ENCODE measurements at regions not wholly inside any gene's neighbourhood (a gene's known extent, or its start where the extent isn't known, plus 50 kb on each side); places are given as distances from the start of the nearest gene placed in this dataset.
A peak's percentile ranks its signal among the peaks of the same experiment; 100 is the strongest.

GRCh38 chr12:91833780-91834359 is 311.8 kb downstream of the BTG1 start:
- H3K27ac ChIP-seq, result no peak overlapping the region
- no peak for DNase-seq (ENCODE audit: low read depth, low spot score)

DNA sequence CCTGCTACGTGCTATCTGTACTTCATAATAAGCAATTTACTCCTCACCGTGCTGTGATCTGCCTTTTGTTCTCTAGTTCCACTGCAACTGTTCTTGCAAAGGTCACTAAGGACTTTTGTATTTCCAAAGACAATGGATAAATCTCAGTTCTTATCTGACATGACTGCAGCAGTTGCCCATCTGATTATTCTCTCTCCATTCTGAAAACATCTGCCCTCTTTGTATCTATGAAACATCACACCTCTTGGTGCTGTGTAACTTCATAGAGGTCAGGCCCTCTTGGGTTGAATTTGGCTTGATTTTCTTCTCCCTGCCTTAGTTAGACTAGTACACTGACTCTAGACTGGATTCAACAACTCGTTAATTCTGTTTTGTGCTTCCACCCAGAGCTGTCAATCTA is 319.6 kb downstream of the BTG1 start:
- no peak overlapping the region for H3K27ac ChIP-seq

GRCh38 chr12:91824991-91825390 is 320.7 kb downstream of the BTG1 start:
- no peak for DNase-seq (ENCODE audit: low read depth, low spot score)
- H3K27ac ChIP-seq, result no peak overlapping the region

More for the DNA sequence above, 319.6 kb downstream of the BTG1 start:
- DNase-seq (ENCODE audit: low read depth, low spot score), result no peak

GRCh38 chr12:91819132-91819447 is 326.6 kb downstream of the BTG1 start:
- DNase-seq (ENCODE audit: low read depth, low spot score), result no peak
- H3K27ac ChIP-seq, result peak overlapping the region; percentile 63

- peak overlapping the region; percentile 63 for H3K27ac ChIP-seq
- peak; percentile 61 for DNase-seq (ENCODE audit: low read depth, low spot score)
These were observed 327.2 kb downstream of the BTG1 start for GRCh38 chr12:91818227-91819131.

- DNase-seq (ENCODE audit: low read depth, low spot score), result no peak
- H3K27ac ChIP-seq, result peak overlapping the region; percentile 63
These were observed 328.1 kb downstream of the BTG1 start for GRCh38 chr12:91817517-91817916.

DNA sequence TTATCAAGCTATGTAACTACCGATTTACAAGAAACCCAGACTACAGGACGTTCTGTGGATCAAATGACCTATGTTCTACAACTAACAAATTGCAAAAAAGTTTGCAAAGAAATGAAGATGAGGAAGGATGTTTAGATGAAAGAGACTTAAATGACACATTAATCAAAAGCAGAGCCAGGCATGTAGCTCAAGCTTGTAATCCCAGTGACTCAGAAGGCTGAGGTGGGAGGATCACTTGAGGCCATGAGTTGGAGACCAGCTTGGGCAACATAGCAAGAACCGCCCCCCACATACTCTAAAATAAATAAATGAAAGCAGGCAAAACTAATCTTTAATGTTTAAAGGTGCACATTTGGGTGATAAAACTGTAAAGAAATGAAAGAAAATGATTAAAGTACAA is 331.9 kb downstream of the BTG1 start:
- no peak overlapping the region for H3K27ac ChIP-seq
- DNase-seq (ENCODE audit: low read depth, low spot score), result peak; percentile 43

DNA sequence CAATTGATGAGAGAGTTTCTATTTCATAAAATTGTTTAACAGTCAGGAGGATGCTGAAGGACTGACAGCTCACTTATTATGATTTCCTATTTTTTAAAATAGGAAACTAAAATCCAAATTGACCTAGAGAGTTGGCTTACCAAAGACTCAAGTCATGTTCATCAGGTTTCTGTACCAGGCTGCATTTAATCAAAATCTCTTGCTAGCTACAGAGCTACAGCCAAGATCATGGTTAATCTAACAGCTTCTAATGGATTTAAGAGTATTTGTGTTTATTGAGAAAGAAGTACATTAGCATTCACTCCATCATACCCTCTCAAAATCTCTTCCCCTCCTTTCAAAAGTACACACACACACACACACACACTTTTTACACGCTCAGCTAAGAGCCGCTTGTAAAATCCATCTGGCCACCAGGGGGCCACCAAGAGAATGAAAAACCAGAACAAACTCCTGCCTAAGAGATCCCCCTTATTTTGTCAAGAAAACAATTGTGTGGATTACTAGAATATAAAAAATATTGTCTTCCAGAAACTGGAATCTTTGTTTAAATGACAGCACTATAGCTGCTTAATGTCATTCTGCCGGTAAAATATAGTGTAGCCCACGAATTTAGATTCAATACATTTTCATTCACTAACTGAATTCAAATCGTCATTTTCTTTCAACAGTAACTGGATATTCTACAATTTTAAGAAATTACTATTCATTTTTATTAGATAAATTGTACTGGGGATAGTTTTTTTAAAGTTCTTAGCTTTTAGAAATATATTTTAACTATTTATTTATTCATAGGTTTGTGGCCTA is 334.0 kb downstream of the BTG1 start:
- no peak for DNase-seq (ENCODE audit: low read depth, low spot score)
- no peak overlapping the region for H3K27ac ChIP-seq

GRCh38 chr12:91810531-91811451 is 334.9 kb downstream of the BTG1 start:
- H3K27ac ChIP-seq, result no peak overlapping the region
- DNase-seq (ENCODE audit: low read depth, low spot score), result no peak

- DNase-seq (ENCODE audit: low read depth, low spot score), result no peak
- no peak overlapping the region for H3K27ac ChIP-seq
These were observed 335.6 kb downstream of the BTG1 start for GRCh38 chr12:91810077-91810476.

- H3K27ac ChIP-seq, result no peak overlapping the region
- DNase-seq (ENCODE audit: low read depth, low spot score), result no peak
These were observed 340.6 kb downstream of the BTG1 start for GRCh38 chr12:91805031-91805430.

GRCh38 chr12:91804533-91804932 is 341.1 kb downstream of the BTG1 start:
- DNase-seq (ENCODE audit: low read depth, low spot score), result no peak
- H3K27ac ChIP-seq, result no peak overlapping the region

GRCh38 chr12:91801048-91801447 is 344.6 kb downstream of the BTG1 start:
- no peak overlapping the region for H3K27ac ChIP-seq
- DNase-seq (ENCODE audit: low read depth, low spot score), result no peak

- DNase-seq (ENCODE audit: low read depth, low spot score), result no peak
These were observed 352.0 kb downstream of the BTG1 start for GRCh38 chr12:91793676-91794075.

GRCh38 chr12:91792597-91792996 is 353.0 kb downstream of the BTG1 start:
- DNase-seq (ENCODE audit: low read depth, low spot score), result no peak
- H3K27ac ChIP-seq, result no peak overlapping the region

More at GRCh38 chr12:91793676-91794075, 352.0 kb downstream of the BTG1 start:
- no peak overlapping the region for H3K27ac ChIP-seq

GRCh38 chr12:91786499-91787272 is 359.0 kb downstream of the BTG1 start:
- DNase-seq (ENCODE audit: low read depth, low spot score), result no peak
- no peak overlapping the region for H3K27ac ChIP-seq

DNA sequence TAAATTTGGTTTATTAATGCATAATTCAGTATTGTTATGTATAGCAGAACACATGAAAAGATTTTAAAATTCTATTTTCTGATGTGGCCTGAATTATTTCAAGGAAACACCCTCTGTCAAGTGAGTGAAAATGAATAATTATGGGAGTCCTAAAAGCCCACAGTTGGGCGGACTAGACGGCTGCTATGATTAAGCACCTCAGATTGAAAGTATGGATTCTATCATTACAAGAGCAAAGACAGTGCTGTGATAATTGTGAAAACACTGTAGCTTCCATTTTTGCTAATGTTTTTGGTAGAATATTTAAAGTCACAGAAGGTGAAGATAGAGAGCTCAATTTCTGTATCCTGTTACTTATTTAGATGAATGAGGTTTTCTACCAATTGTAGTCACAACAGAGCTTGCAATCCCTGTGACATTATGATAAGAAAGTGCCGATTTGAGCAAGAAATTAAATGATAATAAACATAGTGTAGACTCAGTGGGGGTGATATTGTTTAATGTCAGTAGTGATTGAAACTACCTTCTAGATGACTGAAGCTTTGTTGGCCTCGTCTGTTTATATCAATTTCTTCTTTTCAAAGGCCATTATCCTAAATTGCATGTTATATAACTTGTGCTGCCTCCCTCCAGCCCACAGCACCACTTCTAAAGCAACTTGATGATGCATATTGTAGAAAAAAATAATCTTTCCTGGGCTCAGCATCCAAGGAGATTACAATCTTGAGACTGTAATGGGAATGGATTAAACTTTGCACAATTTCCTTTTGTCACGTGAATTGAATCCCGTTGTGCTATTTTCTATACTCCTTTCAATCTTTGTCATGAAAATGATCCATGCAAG is 359.8 kb downstream of the BTG1 start:
- H3K27ac ChIP-seq, result no peak overlapping the region
- no peak for DNase-seq (ENCODE audit: low read depth, low spot score)

- H3K27ac ChIP-seq, result no peak overlapping the region
- no peak for DNase-seq (ENCODE audit: low read depth, low spot score)
These were observed 364.5 kb downstream of the BTG1 start for GRCh38 chr12:91781114-91781513.
